GM23338 (cell line): ENCODE measurements at regions not wholly inside any gene's neighbourhood (a gene's known extent, or its start where the extent isn't known, plus 50 kb on each side); places are given as distances from the start of the nearest gene placed in this dataset.

Experiments
- CREB1 ChIP-seq: fragments of 250-450 bp; sonication (Bioruptor Pico); IDR thresholded peaks from 2 replicates; pipeline ENCODE4 v1.5.0; 2020; ENCODE audit warnings: low read depth, mild to moderate bottlenecking, moderate library complexity
- EZH2 ChIP-seq: fragments of 200-600 bp; sonication (generic); IDR thresholded peaks from one replicate; pipeline ENCODE4 v1.8.0; 2017; ENCODE audit warnings: antibody characterized with exemption, mild to moderate bottlenecking, low read depth; ENCODE audit not compliant: unreplicated experiment
- EZH2phosphoT487 ChIP-seq: fragments of 200-600 bp; sonication (generic); IDR thresholded peaks from one replicate; pipeline ENCODE4 v1.8.1; 2018; ENCODE audit warnings: antibody characterized with exemption; ENCODE audit not compliant: unreplicated experiment
- JUNB ChIP-seq: IDR thresholded peaks from one replicate; pipeline ENCODE4 v1.6.1; 2016; ENCODE audit warnings: antibody characterized with exemption; ENCODE audit not compliant: unreplicated experiment
- POLR2AphosphoS5 ChIP-seq: IDR thresholded peaks from 2 replicates; pipeline ENCODE4 v1.6.1; 2016; ENCODE audit warnings: antibody characterized with exemption, low read depth
- ZNF114 ChIP-seq: fragments of 250-450 bp; sonication (Bioruptor Pico); IDR thresholded peaks from 2 replicates; pipeline ENCODE4 v1.5.0; 2020; ENCODE audit warnings: mild to moderate bottlenecking, moderate library complexity
- TF ChIP-seq, protein P1 (sequence below): IDR thresholded peaks from one replicate; pipeline ENCODE4 v1.6.1; 2018; ENCODE audit warnings: antibody characterized with exemption; ENCODE audit not compliant: unreplicated experiment
- TF ChIP-seq, protein P2 (sequence below), 2 experiments: fragments of 200-600 bp in 1 of 2; sonication (generic) in 1 of 2; conservative IDR thresholded peaks; 2 replicates each; pipeline versions ENCODE4 v1.5.1 to v1.6.1; 2016 to 2017; ENCODE audit warnings: antibody characterized with exemption in 2 of 2, low read depth in 2 of 2, mild to moderate bottlenecking in 2 of 2, moderate library complexity in 1 of 2

DNA sequence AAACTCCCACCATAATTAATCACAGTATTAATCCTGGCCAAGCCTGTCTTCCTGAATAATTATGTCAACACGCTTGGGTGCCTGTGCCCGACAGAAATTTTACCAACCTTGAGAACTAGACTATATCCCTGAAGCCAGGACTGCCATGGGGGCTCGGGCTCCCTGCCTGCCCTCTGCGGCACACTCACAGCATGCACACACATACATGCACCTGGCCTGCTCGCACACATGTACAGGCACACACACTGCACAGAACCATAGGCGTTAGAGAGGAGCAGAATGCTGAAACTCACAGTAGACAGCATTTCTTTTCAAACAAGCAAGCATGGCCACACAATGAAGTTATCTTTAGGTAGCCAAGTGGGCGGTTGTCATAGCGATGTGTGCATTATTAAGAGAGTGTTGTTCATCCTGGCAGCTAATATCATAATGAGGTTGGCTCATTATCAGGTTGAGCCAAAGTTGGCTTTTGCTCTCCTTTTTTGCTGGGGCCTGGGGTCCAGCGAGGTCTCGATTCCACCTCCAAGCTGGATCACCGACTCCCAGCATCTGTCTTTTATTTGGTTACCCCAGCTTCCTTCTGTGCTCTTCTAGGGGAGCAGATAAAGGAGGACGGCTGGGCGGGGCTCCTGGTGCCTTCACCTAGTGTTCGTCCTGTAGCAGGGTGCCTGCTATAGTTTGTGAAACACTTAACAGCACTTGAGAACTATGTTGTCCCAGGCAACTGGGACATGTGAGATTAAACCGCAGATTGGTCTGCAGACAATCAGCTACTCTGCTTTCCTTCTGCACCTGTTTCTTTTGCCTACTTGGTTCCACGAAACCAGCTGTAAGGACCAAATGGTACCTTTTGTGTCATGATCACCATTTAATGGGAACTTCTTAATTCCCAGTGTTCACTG is 91.4 kb downstream of the ZNF621 start:
- no peak for TF ChIP-seq EZH2
- no peak for TF ChIP-seq CREB1 (CRISPR knock-in tag)
- TF ChIP-seq, protein P1, sequence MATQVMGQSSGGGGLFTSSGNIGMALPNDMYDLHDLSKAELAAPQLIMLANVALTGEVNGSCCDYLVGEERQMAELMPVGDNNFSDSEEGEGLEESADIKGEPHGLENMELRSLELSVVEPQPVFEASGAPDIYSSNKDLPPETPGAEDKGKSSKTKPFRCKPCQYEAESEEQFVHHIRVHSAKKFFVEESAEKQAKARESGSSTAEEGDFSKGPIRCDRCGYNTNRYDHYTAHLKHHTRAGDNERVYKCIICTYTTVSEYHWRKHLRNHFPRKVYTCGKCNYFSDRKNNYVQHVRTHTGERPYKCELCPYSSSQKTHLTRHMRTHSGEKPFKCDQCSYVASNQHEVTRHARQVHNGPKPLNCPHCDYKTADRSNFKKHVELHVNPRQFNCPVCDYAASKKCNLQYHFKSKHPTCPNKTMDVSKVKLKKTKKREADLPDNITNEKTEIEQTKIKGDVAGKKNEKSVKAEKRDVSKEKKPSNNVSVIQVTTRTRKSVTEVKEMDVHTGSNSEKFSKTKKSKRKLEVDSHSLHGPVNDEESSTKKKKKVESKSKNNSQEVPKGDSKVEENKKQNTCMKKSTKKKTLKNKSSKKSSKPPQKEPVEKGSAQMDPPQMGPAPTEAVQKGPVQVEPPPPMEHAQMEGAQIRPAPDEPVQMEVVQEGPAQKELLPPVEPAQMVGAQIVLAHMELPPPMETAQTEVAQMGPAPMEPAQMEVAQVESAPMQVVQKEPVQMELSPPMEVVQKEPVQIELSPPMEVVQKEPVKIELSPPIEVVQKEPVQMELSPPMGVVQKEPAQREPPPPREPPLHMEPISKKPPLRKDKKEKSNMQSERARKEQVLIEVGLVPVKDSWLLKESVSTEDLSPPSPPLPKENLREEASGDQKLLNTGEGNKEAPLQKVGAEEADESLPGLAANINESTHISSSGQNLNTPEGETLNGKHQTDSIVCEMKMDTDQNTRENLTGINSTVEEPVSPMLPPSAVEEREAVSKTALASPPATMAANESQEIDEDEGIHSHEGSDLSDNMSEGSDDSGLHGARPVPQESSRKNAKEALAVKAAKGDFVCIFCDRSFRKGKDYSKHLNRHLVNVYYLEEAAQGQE = no peak
- TF ChIP-seq POLR2AphosphoS5 = no peak
- TF ChIP-seq, protein P2, sequence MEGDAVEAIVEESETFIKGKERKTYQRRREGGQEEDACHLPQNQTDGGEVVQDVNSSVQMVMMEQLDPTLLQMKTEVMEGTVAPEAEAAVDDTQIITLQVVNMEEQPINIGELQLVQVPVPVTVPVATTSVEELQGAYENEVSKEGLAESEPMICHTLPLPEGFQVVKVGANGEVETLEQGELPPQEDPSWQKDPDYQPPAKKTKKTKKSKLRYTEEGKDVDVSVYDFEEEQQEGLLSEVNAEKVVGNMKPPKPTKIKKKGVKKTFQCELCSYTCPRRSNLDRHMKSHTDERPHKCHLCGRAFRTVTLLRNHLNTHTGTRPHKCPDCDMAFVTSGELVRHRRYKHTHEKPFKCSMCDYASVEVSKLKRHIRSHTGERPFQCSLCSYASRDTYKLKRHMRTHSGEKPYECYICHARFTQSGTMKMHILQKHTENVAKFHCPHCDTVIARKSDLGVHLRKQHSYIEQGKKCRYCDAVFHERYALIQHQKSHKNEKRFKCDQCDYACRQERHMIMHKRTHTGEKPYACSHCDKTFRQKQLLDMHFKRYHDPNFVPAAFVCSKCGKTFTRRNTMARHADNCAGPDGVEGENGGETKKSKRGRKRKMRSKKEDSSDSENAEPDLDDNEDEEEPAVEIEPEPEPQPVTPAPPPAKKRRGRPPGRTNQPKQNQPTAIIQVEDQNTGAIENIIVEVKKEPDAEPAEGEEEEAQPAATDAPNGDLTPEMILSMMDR (conservative IDR thresholded peaks at IDR 0.05; ENCODE audit: low read depth in 2 of 2) = no peak
- TF ChIP-seq JUNB = no peak
- no peak for TF ChIP-seq ZNF114
- no peak for TF ChIP-seq EZH2phosphoT487
